ENCODE measurements at regions not wholly inside any gene's neighbourhood (a gene's known extent, or its start where the extent isn't known, plus 50 kb on each side); places are given as distances from the start of the nearest gene placed in this dataset.

DNA sequence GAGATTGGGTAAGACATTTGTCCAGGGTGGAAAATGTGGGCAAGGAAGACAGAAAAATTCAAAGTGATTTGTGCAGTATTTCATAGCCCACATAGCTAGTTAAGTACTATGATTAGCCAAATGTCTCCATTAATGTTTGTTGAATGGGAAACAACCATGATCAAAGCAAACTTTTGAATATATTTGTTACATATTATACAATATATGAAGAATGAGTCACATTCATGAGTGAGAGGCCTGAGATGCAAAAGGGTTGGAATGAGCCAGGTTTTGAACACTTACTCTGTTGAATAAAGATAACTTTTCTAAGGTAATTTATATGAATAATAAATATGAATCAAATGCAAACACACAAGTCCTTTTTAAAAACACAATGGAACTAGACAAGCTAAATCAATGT, 984.5 kb upstream of the CDH2 start:
- TF ChIP-seq, protein P1, sequence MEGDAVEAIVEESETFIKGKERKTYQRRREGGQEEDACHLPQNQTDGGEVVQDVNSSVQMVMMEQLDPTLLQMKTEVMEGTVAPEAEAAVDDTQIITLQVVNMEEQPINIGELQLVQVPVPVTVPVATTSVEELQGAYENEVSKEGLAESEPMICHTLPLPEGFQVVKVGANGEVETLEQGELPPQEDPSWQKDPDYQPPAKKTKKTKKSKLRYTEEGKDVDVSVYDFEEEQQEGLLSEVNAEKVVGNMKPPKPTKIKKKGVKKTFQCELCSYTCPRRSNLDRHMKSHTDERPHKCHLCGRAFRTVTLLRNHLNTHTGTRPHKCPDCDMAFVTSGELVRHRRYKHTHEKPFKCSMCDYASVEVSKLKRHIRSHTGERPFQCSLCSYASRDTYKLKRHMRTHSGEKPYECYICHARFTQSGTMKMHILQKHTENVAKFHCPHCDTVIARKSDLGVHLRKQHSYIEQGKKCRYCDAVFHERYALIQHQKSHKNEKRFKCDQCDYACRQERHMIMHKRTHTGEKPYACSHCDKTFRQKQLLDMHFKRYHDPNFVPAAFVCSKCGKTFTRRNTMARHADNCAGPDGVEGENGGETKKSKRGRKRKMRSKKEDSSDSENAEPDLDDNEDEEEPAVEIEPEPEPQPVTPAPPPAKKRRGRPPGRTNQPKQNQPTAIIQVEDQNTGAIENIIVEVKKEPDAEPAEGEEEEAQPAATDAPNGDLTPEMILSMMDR (IDR thresholded peaks at IDR 0.05; ENCODE audit: low read depth, low read length, poor library complexity, severe bottlenecking) = no peak
- no peak for TF ChIP-seq EZH2phosphoT487 (IDR thresholded peaks at IDR 0.05; ENCODE audit: borderline replicate concordance, low read length)

Data from DOHH2 (cell line).